GM12864 (cell line): ENCODE measurements at regions not wholly inside any gene's neighbourhood (a gene's known extent, or its start where the extent isn't known, plus 50 kb on each side); places are given as distances from the start of the nearest gene placed in this dataset.

ENCODE experiments used
- DNase-seq: peaks from one replicate; pipeline ENCODE4 v3.0.0-alpha.2; 2011; ENCODE audit warnings: low read depth
- H3K4me3 ChIP-seq: 2 replicates; pipeline ENCODE4 v1.5.1; 2011; ENCODE audit warnings: mild to moderate bottlenecking, low read depth, low read length, control low read depth
- TF ChIP-seq, protein P1 (sequence below): IDR thresholded peaks from 2 replicates; pipeline ENCODE4 v1.5.1; 2011; ENCODE audit warnings: low read depth, mild to moderate bottlenecking, moderate library complexity, low read length, control low read depth, inconsistent platforms; ENCODE audit errors: missing control alignments

DNA sequence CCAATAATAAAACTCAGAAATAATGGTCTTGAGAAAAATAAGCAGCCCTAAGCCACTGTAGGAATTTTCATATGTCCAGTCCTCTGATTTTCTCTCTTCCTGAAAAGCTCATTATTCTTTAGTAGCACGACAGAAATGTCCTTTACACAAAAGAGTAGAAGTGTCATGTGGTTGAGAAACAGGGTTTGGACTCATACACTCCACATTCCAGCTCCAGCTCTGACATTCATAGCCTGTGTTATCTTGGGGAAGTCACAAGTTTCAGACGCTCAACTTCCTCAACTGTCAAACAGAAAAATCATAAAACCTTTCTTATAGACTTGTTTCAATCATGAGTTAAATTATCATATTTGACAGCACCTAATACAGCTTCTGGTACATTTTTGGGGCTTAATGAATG, 511.5 kb downstream of the TNS1 start:
- TF ChIP-seq, protein P1, sequence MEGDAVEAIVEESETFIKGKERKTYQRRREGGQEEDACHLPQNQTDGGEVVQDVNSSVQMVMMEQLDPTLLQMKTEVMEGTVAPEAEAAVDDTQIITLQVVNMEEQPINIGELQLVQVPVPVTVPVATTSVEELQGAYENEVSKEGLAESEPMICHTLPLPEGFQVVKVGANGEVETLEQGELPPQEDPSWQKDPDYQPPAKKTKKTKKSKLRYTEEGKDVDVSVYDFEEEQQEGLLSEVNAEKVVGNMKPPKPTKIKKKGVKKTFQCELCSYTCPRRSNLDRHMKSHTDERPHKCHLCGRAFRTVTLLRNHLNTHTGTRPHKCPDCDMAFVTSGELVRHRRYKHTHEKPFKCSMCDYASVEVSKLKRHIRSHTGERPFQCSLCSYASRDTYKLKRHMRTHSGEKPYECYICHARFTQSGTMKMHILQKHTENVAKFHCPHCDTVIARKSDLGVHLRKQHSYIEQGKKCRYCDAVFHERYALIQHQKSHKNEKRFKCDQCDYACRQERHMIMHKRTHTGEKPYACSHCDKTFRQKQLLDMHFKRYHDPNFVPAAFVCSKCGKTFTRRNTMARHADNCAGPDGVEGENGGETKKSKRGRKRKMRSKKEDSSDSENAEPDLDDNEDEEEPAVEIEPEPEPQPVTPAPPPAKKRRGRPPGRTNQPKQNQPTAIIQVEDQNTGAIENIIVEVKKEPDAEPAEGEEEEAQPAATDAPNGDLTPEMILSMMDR, result no peak
- DNase-seq, result no peak
- H3K4me3 ChIP-seq, result no peak overlapping the region

DNA sequence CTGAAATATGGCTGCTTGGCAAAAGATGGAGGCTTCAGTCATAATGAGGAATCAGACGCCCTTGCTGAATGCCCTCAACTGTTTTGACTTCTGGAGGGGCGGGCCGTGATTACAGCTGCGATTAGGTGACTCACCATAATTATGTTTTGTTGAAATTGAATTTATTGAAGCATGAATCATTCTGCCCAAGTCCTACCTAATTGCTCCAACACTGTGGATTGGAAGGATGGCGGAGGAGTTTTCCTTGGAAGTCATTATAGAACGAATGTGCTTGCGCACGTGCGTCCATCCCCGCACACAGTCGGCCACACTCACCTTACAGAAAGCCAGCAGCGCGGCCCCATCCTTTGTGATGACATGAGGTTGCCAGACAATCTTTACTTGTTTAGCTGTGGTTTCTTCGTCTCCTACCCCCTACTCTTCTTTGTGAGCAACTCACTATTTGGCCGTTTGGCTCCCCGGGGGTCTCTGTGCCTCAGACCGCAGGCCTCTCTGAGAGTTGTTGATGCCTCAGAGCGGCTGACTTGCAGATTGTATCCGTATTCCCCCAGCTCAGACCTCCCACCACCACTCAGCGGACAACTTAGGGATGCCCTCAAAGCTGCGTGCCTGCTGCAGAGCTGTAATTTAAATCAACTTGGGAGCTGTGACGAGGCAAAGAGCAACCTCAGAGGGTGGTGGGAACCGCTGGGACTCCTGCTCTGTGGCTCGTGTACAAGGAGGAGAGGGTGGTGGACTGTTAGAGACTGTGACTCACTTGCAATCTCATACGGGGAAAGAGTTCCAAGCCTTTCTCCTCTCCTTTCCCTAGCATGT, 513.4 kb downstream of the TNS1 start:
- no peak overlapping the region for H3K4me3 ChIP-seq
- DNase-seq, result no peak
- TF ChIP-seq, protein P1, result no peak

DNA sequence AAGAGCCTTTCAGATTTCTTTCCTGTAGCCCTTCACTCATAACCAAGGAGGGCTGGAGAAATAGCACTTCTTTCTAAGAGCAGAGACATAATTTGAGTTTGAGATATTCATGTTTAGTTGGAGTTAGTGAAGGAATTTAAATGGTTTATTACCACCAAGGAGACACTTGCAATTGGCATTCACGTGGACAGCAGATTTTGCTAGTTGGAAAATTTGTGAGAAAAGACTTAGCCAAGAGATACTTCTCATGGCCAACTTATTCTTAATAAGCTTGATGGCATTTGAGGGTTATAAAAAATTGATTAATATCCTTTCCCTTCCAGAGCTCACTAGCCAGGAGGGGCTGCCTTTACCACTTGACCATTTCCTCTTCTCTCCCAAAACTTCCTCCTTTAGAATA, 518.7 kb downstream of the TNS1 start:
- H3K4me3 ChIP-seq, result no peak overlapping the region
- DNase-seq, result no peak

DNA sequence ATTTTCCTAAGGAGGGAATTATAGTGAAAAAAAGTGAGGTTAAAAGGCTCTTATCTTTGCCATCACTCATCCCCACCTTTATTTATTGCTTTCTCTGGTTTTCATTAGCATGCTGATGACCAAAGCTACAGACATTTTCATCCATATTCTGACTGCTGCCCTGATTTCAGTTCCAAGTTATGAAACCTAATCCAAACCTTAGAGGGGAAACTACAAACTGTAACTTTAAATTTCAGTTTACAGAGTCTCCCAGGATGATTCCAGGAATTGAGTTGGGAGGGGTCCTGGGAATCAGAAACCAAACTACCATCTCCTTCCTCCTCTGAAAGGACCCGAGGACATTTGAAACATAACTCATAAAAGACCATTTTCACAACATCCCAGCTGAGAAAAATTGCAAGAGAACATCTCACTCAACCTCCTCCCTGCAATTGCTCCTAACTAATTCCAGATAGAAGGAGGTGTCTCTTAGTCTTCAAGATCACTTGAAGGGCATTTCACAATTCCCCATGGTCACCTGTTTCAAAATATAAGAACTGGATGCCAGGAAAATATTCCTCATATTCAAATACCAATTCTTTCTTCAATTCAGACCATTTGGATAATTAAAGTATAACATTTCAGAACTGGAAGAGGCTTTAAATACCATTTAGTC, 520.6 kb downstream of the TNS1 start:
- H3K4me3 ChIP-seq, result no peak overlapping the region
- TF ChIP-seq, protein P1, result no peak
- no peak for DNase-seq

More for the DNA sequence above, 518.7 kb downstream of the TNS1 start:
- TF ChIP-seq, protein P1, result no peak

DNA sequence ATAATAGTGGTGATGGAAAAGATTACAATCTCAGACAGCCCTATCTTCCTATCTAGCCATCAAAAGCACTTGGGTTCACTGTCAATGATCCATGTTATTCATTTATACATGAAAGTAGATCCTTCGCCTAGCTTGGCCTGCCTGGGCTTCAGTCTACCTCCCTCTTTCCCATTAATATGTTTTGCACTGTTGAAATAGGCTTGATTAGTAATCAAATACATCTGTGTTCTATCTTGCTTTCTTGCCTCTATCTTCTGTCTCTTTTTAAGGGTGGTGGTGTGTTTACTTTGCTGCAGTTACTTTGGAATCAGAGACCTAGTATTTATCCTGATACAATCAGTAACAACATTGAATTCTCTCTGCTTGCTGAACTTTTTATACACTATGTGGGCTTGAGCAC, 521.2 kb downstream of the TNS1 start:
- TF ChIP-seq, protein P1, result no peak
- no peak overlapping the region for H3K4me3 ChIP-seq
- no peak for DNase-seq

DNA sequence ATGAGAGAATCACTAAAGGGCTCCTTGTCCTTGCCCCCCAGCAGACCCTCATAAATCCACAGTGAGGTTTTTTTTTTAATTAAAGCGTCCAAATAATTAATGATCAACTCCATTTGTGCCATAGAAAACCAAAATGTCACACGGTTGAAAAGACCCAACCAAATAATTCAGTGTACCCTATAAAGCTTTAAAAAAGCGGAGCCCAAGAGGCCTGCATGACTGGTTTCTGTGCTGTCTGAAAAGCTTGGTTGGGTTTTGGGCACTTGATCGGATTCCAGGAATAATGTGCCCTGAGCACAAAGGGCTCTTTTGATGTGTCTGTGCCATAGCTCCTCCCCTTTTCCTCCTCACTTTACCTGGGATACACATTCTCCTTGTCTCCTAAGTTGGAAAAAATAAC, 523.2 kb downstream of the TNS1 start:
- H3K4me3 ChIP-seq, result no peak overlapping the region

More for the DNA sequence above, 523.2 kb downstream of the TNS1 start:
- TF ChIP-seq, protein P1, result no peak
- no peak for DNase-seq
